NCI-H460 (cell line): ENCODE measurements at regions not wholly inside any gene's neighbourhood (a gene's known extent, or its start where the extent isn't known, plus 50 kb on each side); places are given as distances from the start of the nearest gene placed in this dataset.

Source experiments
- DNase-seq: peaks from one replicate; pipeline ENCODE4 v3.0.0-alpha.2; 2016; ENCODE audit warnings: low read depth; ENCODE audit errors: extremely low read depth

DNA sequence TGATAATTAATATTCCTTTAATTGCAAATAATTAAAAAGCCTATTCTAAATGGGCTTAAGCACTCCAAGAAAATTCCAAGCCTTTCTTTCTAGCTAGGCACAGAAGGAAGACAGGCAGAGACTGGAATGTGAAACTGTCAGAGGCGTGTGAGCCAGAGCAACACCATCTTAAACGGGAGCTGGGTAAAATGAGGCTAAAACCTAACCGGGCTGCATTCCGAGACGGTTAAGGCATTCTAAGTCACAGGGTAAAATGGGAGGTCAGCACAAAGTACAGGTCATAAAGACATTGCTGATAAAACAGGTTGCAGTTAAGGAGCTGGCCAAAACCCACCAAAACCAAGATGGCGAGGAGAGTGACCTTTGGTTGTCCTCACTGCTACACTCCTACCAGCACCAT, 300.4 kb downstream of the SLITRK6 start:
- no peak for DNase-seq

DNA sequence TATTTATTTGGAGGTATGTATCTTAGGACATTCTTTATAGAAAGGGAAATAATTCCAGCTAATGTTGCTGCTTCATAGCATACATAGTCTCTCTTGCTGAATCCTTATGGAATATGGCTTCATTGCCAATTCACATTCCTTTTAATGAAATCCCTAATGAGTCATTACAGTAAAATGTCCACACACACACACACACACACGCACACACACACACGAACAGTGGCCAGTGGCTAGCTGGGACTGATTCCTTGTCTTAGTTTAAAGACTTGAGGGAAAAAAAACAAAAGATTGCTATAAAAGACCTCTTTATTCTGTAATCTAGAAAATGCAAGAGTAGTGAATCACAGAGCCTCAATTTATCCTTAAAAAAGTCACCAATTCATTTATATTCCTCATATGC, 301.6 kb downstream of the SLITRK6 start:
- DNase-seq: no peak

DNA sequence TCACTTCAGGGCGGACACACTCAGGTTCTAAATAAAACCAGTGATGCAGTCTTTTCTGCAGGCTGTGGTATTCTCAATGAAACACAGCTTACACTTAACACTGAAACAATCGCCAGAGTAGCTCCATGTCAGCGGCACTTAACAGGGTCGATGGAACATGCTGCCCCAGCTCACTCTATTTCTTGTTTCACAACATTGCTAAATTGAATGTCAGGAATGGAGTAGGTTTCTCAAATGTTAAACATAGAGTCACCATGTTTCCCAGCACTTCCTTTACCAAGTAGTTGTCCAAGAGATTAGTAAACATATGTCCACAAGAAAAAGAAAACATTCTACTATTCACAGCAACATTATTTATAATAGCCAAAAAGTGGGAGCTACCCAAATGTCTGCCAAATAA, 306.9 kb downstream of the SLITRK6 start:
- no peak for DNase-seq

DNA sequence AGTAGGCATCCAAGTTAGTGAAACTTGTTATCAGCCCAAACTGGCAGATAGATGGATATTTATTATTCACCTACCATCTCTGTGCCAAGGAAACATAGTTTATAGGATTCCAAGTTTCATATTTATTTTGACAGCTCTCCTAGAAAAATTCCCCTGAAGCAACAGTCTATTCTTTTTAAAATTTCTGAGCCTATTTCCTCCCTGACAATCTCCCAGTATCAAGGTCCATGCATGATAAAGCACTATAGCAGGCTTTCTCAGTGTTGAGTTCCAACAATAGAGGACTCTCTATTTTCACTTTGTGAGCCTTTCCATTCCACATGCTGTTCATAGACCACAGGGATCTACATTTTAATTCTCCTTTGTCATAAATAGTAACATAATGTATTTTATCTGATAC, 312.6 kb downstream of the SLITRK6 start:
- no peak for DNase-seq

DNA sequence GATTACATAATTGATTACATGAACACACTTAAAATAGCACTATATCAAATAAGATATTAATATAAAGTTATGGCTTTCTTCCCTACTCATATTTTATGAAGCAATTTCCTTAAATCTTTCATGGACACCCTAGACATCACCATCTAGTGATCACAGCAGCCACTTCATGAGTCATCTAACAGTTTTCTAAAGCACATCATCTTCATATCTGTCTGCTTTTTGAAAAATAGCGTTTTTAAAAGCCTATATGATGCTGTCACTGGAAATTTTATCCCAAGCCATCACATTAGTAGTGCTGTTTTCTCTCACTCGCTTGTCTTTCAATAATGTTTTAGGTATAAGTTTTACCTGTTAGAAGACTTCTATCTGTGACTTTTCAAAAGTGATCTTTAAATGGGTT, 326.1 kb downstream of the SLITRK6 start:
- no peak for DNase-seq

DNA sequence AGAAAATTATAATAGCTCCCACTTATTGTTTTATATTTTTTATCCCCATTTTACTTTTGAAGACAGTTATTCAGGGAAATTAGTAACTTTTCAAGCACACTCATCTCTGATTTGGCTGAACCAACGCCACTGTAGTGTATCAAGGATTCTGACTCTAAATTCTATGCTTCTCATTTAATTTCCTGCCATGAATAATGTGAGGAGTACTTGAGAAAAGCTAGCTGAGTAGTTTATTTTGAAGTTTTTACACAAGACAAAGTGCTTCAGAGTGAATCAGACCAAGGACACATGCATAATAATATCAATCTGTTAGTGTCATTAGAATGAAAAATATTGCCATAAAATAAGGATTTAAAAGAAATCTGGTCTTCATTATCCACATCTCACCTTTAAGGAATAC, 329.9 kb downstream of the SLITRK6 start:
- DNase-seq: no peak

DNA sequence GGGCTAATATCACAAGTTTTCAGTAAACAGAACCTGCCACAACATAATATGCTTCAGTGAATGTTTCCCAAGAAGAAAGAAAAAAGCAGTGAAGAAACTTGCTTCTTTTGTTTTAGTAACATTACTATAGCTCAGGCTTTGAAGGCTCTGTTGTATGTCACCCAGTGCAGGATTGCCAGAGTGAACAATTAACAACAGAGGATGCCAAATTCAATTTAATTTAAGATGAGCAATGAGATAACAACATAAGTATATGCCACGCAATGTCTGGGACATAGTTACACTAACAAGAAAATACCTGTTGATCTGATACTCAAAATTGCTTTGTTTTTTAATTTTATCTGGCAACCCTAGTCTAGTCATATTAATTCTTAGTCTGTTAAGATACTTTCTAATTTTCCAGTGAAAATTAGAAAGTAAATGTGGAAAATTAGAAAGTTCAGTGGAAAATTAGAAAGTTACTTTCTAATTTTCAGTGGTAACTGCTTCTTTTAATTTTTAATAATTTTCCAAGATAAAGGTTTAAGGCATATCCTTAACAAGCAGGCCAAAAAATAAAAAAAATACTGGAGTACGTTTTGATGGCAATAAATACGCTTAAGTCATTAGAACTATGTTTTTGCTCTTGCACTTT, 336.3 kb downstream of the SLITRK6 start:
- DNase-seq: no peak

DNA sequence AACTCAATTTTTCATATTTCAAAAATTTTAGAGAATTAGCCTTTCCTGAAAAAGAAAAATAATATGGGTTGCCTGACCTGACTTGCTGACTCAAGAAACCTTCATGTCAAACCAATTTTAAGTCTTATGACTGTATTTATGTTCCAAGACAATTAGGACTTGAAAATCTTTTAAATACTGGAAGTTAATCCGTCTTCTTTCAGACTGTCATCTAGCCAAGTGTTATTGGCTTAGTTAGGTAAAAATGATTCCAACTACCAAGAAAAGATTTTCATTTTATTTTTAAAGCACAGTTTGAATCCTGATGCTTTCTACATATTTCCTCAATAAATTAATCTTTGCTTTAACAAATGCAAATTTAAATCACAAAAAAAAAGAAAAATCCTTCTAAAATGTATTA, 337.6 kb downstream of the SLITRK6 start:
- DNase-seq: no peak

DNA sequence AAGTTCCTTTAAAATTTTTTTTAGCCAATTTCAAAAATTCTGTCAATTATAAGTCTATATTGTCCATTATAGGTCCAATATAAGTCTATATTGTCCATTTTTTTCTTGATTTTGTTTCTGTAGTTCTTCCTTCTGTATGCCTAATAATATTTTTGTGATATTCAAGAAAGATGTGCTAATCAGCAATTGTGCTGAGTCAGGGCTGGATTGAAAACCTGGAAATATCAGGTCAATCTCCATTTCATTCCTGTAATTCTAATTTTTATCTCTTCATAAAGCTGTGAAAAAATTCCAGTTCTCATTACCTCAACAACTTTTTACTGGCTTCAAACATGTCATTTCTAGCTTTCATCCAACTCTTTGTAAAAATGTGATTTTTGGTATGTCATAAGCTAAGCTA, 353.7 kb downstream of the SLITRK6 start:
- DNase-seq: no peak

DNA sequence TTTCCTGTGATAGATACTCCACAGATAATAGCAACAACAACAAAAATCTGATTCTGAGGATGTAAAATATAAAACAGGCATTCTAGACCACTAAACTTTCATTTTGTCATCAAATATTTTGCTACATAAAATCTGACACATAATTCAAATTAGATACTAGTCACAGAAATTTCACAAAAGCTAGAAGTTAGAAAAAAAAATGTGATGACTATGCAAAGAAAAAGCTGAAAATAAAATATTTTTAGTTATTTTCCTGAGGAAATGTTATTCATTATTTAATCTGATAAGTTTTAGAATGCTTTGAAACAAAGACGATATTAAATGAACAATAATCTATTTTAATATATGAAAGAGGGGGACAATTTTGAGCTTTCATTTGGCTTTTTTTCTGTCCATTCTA, 357.2 kb downstream of the SLITRK6 start:
- DNase-seq: no peak

DNA sequence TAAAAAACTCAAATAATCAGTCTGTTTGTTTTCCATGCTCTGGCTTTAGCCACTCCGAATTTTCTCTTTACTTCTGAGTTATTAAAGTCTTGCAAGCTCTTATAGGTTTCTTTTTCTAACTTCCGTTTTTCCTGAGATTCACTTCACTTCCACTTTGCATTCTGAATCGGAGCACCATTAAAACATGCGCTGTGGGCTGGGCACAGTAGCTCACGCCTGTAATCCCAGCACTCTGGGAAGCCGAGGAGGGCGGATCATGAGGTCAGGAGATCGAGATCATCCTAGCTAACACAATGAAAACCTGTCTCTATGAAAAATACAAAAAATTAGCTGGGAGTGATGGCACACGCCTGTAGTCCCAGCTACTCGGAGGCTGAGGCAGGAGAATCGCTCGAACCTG, 357.9 kb downstream of the SLITRK6 start:
- no peak for DNase-seq

DNA sequence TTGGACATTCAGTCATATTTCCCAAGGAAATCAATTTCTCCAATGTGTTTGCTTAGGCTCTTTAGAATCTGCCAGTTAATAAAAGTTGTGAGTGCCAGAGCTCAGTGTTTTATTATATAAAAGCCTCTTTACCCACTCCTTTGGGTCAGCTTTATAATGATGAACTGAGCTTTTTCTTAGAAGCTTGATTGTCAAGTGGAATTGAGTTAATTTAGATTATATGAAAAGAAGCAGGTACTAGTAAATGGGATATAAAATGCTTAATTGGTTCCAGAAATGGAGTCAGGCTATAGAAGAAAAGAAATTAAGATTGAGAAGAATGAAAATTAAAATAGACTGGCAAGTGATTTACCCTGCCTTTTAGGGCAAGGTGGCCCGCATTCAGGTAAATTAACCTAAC, 363.2 kb downstream of the SLITRK6 start:
- no peak for DNase-seq

DNA sequence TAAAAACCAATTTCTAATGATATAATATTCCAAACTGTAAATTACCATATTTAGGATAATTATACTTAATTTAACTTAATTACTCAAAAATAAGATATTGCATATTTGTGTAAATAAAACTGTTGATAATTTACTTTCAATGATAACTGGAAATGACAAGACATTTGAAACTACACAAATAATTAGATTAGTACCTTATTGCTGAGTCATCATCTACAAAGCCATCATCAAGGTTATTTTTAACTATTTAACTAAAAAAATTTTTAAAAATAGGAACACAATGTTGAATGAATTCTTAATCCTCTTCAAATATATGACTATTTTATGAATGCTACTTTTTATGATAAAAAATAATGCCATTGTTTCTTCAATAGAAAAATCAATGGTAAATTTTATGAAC, 364.3 kb downstream of the SLITRK6 start:
- DNase-seq: no peak

DNA sequence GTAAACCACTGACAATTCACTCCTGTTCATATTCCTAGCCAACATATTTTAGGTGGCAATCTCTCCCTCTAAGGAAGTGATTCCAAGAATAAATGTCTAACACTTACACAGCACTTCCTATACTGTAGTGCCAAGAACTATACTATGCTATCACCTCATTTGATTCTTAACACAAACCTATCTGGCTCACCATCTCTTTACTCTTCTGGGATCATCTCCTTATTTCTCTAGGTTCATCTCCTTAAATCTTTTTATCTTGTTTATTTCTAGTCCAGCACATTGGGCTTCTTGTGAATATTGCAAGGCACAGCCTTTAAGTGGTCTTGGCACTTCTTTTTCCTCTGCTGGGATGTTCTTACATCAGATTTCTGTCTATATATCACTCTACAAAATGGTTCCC, 366.3 kb downstream of the SLITRK6 start:
- no peak for DNase-seq

DNA sequence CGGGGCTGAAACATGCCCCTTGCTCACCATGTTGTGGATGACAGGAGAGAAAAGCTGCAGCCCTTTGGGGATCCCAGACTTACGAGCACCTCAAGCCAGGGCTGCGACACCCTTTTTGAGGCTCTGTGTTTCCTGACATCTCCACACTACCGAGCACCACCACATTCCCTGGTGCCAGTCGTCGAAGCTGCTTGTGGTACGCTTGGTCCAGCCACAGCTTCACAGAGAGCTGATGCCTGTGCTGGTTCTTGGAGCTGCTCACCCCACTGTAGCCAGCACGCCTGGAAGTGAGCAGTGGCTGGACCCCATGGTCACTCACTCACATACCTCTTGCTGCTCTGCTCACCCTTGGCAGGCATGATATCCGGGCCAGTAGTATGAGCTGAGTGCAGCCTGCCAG, 367.5 kb downstream of the SLITRK6 start:
- DNase-seq: no peak

DNA sequence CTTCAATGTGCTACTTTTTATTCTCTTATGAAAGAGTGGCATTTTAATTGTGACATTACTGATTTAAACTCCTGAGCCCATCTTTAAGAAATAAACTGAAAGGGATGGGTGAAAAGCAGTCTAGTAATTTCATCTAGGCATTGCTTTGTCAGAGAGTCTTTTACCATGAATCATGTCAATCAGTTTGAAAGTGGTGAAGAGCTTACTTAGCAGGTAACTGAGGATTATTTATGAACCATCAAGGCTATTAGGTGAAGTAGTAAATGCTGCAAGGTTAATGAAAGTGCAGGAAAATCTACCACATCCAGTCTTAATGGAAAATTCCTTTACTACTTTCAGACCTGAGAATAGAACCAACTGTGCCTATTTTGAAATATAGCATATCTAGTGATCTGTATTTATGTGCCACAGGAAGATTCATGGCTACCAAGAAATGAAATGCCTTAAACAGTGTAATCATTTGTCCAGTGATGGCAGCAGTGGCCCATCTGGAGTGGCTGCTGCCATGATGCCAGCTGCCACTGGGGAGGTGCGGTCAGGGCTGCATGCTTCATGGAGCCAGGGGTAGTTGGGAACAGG, 368.9 kb downstream of the SLITRK6 start:
- DNase-seq: no peak

DNA sequence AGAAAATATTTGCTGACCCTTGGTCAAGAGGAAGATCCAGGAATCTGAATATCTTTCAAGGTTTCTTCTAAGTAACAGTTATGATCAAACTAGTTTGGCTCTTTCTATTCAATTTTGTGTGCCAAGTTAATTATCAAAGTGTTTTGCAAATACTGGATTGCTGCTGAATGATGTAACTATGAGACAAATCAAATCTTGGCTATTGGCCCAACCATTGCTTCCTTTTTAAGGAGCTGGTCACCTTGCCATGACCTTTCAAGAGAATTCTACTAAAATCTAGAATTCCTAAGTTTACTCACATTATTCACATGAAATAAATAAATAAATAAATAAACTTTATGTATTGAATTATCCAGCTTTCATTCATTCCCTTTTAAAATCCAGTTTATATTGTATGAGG, 371.8 kb downstream of the SLITRK6 start:
- no peak for DNase-seq

DNA sequence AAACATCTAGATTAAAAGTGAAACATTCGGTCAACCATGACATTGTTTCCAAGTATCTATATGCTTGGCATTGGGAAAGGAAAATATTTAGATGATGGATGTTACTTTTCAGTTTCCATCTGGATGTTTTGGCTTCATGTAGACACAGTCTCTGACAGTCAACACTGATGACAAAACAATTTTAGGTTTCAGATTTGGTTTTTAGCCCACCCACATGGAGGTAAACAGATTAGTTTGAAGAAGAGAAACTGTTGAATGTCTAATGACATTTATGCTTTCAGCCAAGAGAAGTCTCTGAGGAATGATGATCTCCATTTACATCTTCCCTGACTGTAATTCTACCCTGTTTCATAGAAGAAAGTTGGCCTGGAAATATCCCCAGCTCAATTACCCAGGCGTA, 379.1 kb downstream of the SLITRK6 start:
- no peak for DNase-seq

DNA sequence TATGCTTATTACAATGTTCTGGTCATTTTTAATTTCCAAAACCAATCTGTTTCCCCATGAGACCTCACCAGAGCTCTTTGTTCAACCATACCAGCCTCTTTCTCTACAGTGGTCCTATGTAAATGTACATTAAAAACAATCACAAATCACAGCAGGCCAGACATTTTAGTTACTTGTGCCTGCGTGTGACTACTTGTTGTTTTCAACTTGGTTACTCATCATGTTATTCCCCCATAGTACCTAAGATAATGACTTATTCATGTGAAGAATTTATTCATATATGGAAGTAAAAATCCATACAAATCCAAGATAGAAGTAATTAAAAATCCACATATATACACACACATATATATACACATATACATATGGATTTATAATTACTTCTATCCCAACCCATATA, 379.6 kb downstream of the SLITRK6 start:
- DNase-seq: no peak

DNA sequence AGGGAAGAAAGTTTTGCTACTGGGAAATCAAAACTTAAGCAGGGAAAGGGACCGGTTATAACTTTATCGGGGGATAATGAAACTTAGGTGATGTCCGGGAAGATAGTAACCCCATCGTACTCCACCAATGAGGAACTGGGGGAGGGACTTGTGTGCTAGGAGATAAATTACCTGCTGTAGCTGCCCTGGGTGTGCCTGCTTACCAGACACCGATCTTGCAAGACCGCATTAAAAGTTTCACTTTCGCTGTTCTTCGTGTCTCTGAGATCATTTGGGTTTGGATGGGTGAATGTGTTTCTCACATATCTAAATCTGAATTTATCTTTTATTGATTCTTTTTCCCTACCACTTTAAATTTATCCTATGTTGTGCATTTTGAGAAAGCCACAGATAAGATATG, 381.4 kb downstream of the SLITRK6 start:
- no peak for DNase-seq

DNA sequence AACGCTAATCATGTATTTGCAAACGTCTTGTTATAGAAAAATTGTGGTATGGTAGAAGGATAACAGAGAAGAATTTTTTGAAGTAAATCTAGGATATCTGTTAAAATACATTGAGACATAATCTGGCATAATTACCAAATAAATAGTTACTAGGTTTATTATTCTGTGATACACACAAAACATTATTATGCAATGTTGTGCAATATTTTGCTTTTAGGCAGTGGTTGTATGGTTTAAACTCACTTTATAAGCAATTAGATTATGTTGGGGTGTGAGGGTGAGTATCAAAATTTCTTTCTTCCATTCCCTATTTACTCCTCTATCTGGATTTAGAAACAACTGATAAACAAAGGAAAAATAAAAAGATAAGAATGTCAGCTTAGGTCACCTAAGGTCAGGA, 385.6 kb downstream of the SLITRK6 start:
- DNase-seq: no peak

DNA sequence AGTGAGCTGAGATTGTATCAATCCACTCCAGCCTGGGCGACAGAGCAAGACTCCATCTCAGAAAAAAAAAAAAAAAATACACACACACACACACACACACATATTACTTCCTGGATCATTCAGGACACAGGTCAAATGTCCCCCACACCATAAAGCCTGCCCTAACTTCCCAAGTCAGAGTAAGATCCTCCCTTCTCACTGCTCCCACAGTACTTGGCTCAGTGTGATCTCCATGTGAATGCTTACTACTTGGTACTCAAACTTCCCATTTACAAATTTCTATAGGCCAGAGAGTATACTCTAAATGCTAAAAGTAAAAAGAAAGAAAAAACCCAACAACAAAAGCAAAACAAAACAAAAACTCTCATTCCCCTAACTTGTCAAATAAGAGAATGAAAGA, 386.8 kb downstream of the SLITRK6 start:
- DNase-seq: no peak

DNA sequence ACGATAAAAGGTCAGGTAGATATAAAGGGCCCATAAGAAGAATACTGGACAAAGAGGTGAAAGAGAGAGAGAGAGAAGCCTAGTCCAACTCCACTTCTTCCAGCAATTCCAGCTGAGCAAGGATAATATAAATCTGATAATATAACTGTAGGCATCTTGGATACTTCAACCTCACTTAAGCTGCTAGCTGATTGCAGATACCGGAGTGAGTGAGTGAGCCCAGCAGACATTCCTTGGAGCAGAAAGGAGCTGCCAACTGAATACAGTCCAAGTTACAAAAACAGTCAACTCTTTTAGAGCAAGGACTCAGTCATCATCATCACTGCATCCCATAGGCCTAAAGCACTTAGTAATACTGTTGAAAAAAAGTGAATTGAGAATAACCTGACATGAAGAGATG, 387.6 kb downstream of the SLITRK6 start:
- DNase-seq: no peak
